CD14-positive monocyte (primary cell): ENCODE measurements at regions not wholly inside any gene's neighbourhood (a gene's known extent, or its start where the extent isn't known, plus 50 kb on each side); places are given as distances from the start of the nearest gene placed in this dataset.

ENCODE experiments used
- DNase-seq, 3 donors: peaks; one replicate each; pipeline ENCODE4 v3.0.0-alpha.2; 2011 to 2022
- H2AFZ ChIP-seq: 2 replicates; pipeline ENCODE4 v1.6.0; 2012; ENCODE audit warnings: mild to moderate bottlenecking, low read depth, low read length, inconsistent platforms; ENCODE audit not compliant: insufficient read depth, poor library complexity, severe bottlenecking
- H3K27ac ChIP-seq, 2 donors: 1 replicate in 1 of 2; 2 replicates in 1 of 2; pipeline ENCODE4 v1.5.1; 2012 to 2013; ENCODE audit warnings: low read length in 2 of 2, control low read depth in 1 of 2, inconsistent platforms in 1 of 2, low read depth in 1 of 2, mild to moderate bottlenecking in 1 of 2
- H3K27me3 ChIP-seq, 2 donors: one replicate each; pipeline versions ENCODE4 v1.6.0 to v1.6.1; 2011 to 2013; ENCODE audit warnings: low read length in 2 of 2; ENCODE audit not compliant: control insufficient read depth in 2 of 2, insufficient read depth in 2 of 2
- H3K36me3 ChIP-seq, 2 donors: replicated peaks in 1 of 2; 1 replicate in 1 of 2; 2 replicates in 1 of 2; pipeline versions ENCODE4 v1.5.1 to v1.6.1; 2012 to 2013; ENCODE audit warnings: low read length in 2 of 2, control low read depth in 1 of 2, inconsistent platforms in 1 of 2, mild to moderate bottlenecking in 1 of 2; ENCODE audit not compliant: insufficient read depth in 2 of 2, control insufficient read depth in 1 of 2
- H3K4me1 ChIP-seq, 2 donors: 1 replicate in 1 of 2; 2 replicates in 1 of 2; pipeline versions ENCODE4 v1.5.1 to v1.6.1; 2012 to 2013; ENCODE audit warnings: low read length in 2 of 2, control low read depth in 1 of 2, inconsistent platforms in 1 of 2, mild to moderate bottlenecking in 1 of 2, moderate library complexity in 1 of 2; ENCODE audit not compliant: insufficient read depth in 2 of 2, control insufficient read depth in 1 of 2
- H3K4me2 ChIP-seq: replicated peaks from 2 replicates; pipeline ENCODE3; 2012; ENCODE audit warnings: low read length, moderate library complexity, mild to moderate bottlenecking; ENCODE audit not compliant: poor library complexity, severe bottlenecking; ENCODE audit errors: extremely low read depth
- H3K4me3 ChIP-seq, 3 experiments: fragments of 200-600 bp in 1 of 3; sonication (generic) in 1 of 3; replicated peaks in 1 of 3; 1 replicate in 2 of 3; 2 replicates in 1 of 3; pipeline ENCODE4 v1.5.1; 2011 to 2013; ENCODE audit warnings: low read length in 3 of 3, mild to moderate bottlenecking in 3 of 3, control low read depth in 2 of 3, low read depth in 2 of 3, inconsistent platforms in 1 of 3, moderate library complexity in 1 of 3
- H3K79me2 ChIP-seq: 2 replicates; pipeline ENCODE4 v1.6.0; 2012; ENCODE audit warnings: mild to moderate bottlenecking, control low read depth, inconsistent platforms, low read length, moderate library complexity; ENCODE audit not compliant: insufficient read depth
- H3K9ac ChIP-seq: 2 replicates; pipeline ENCODE4 v1.6.0; 2017; ENCODE audit warnings: low read length, mild to moderate bottlenecking; ENCODE audit not compliant: insufficient read depth, poor library complexity, severe bottlenecking
- H3K9me3 ChIP-seq, 2 donors: replicated peaks in 1 of 2; 1 replicate in 1 of 2; 2 replicates in 1 of 2; pipeline versions ENCODE4 v1.5.1 to v1.6.1; 2012 to 2013; ENCODE audit warnings: low read length in 2 of 2, control low read depth in 1 of 2; ENCODE audit not compliant: control insufficient read depth in 1 of 2, insufficient read depth in 1 of 2
- H4K20me1 ChIP-seq: 2 replicates; pipeline ENCODE4 v1.6.0; 2012; ENCODE audit warnings: mild to moderate bottlenecking, low read length, control low read depth, moderate library complexity; ENCODE audit not compliant: insufficient read depth
- H3K27ac Mint-ChIP-seq, 7 donors: one replicate each; pipeline ENCODE4 v1.8.0; 2020; ENCODE audit warnings: mild to moderate bottlenecking in 7 of 7, mixed read lengths in 7 of 7, moderate library complexity in 6 of 7, inconsistent platforms in 2 of 7
- H3K27me3 Mint-ChIP-seq, 3 donors: one replicate each; pipeline ENCODE4 v1.8.0; 2021 to 2022; ENCODE audit warnings: low read depth in 3 of 3, mild to moderate bottlenecking in 3 of 3, mixed read lengths in 3 of 3, moderate library complexity in 3 of 3, inconsistent platforms in 1 of 3
- H3K36me3 Mint-ChIP-seq, 2 donors: one replicate each; pipeline ENCODE4 v1.8.0; 2020; ENCODE audit warnings: mixed read lengths in 2 of 2, inconsistent platforms in 1 of 2, mild to moderate bottlenecking in 1 of 2
- H3K4me1 Mint-ChIP-seq: one replicate; pipeline ENCODE4 v1.8.0; 2020; ENCODE audit warnings: mild to moderate bottlenecking, mixed read lengths
- H3K4me3 Mint-ChIP-seq, 2 donors: one replicate each; pipeline ENCODE4 v1.8.0; 2020; ENCODE audit warnings: mild to moderate bottlenecking in 2 of 2, mixed read lengths in 2 of 2, moderate library complexity in 1 of 2
- H3K9me3 Mint-ChIP-seq, 7 donors: one replicate each; pipeline ENCODE4 v1.8.0; 2020 to 2022; ENCODE audit warnings: mixed read lengths in 7 of 7, mild to moderate bottlenecking in 6 of 7, moderate library complexity in 6 of 7, inconsistent platforms in 2 of 7
- WGBS: methylation state at CpG from one replicate; pipeline ENCODE4 v1.1.5; 2013; ENCODE audit warnings: missing lambda C conversion rate; ENCODE audit not compliant: insufficient coverage; 5-methylcytosine and 5-hydroxymethylcytosine counted together
- intact Hi-C, 2 donors: fragments of 100-400 bp; cut with micrococcal nuclease; formaldehyde crosslinking; loops; one replicate each; pipeline versions ENCODE4 v1.15.0 to v1.15.1; 2023
- TF ChIP-seq, protein P1 (sequence below): fragments of 200-600 bp; IDR thresholded peaks from one replicate; pipeline ENCODE4 v1.8.0; 2022; ENCODE audit warnings: antibody characterized with exemption, mild to moderate bottlenecking

GRCh38 chr9:16213781-16214515 lies 656.5 kb downstream of the BNC2 start:
- 97% methylated on average over 2 of the region's 6 CpGs for WGBS
- Mint-ChIP-seq H3K27ac (no peak overlapping the region), H3K4me1 (no peaks in the 10 kb centered on the region), H3K9me3 (peaks cover 0 to 11% (median 5%) of the 10 kb centered on the region in 7 donors), H3K4me3 (no peak overlapping the region), H3K27me3 (peaks cover 0 to 2% (median 2%) of the 10 kb centered on the region in 3 donors), H3K36me3 (no peaks in the 10 kb centered on the region)
- no peaks in the 10 kb centered on the region for H3K9me3 ChIP-seq
- H3K4me1 ChIP-seq: no peaks in the 10 kb centered on the region
- no peak overlapping the region for H3K4me2 ChIP-seq
- H3K27ac ChIP-seq: no peak overlapping the region
- intact Hi-C loops: no loop called here
- no peak for DNase-seq
- TF ChIP-seq, protein P1, sequence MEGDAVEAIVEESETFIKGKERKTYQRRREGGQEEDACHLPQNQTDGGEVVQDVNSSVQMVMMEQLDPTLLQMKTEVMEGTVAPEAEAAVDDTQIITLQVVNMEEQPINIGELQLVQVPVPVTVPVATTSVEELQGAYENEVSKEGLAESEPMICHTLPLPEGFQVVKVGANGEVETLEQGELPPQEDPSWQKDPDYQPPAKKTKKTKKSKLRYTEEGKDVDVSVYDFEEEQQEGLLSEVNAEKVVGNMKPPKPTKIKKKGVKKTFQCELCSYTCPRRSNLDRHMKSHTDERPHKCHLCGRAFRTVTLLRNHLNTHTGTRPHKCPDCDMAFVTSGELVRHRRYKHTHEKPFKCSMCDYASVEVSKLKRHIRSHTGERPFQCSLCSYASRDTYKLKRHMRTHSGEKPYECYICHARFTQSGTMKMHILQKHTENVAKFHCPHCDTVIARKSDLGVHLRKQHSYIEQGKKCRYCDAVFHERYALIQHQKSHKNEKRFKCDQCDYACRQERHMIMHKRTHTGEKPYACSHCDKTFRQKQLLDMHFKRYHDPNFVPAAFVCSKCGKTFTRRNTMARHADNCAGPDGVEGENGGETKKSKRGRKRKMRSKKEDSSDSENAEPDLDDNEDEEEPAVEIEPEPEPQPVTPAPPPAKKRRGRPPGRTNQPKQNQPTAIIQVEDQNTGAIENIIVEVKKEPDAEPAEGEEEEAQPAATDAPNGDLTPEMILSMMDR: no peak
- H4K20me1 ChIP-seq: no peaks in the 10 kb centered on the region
- H3K79me2 ChIP-seq: no peaks in the 10 kb centered on the region
- H3K36me3 ChIP-seq: no peaks in the 10 kb centered on the region
- H3K4me3 ChIP-seq: no peak overlapping the region
- no peak overlapping the region for H3K9ac ChIP-seq
- no peaks in the 10 kb centered on the region for H3K27me3 ChIP-seq
- no peak overlapping the region for H2AFZ ChIP-seq

DNA sequence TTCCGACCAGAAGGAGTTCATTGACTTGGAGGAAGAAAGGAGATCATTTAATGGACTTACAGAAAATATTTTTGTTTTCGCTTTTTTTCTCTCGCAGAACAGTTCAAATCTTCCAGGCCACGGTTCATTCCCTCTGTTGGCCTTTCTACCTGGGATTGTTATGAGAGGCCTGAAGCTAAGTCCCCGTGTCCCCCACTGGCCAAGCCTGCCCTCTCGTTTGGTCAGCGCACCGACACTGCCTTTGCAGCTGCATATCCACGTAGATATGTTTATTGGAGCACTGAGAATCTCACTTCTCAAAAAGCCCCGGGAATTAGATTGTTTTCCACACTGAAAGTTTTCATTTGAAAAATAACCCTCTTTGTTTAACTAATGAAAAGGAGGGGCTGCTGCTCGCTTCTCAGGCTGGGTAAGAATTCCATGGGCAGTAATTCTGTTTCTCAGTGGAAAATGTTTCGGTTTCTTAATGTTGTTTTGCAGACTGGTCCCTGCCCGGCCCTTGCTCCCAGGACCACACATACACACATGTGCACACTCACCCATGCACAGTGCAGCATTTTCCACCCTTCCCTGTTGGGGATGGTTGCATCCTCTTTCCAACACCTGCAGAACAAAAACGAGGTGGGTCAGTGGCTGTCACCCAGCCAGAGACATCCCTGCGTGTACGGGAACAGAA lies 655.7 kb downstream of the BNC2 start:
- 96% methylated on average over 12 of the region's 16 CpGs for WGBS
- H3K9me3 Mint-ChIP-seq: peaks cover 0 to 10% (median 5%) of the 10 kb centered on the region in 7 donors

More for the DNA sequence above, 655.7 kb downstream of the BNC2 start:
- Histone ChIP-seq H3K27me3 (no peaks in the 10 kb centered on the region), H3K4me1 (no peaks in the 10 kb centered on the region), H3K79me2 (no peaks in the 10 kb centered on the region), H4K20me1 (no peaks in the 10 kb centered on the region), H2AFZ (no peak overlapping the region), H3K9me3 (no peaks in the 10 kb centered on the region), H3K9ac (no peak overlapping the region), H3K27ac (no peak overlapping the region), H3K36me3 (no peaks in the 10 kb centered on the region), H3K4me3 (no peak overlapping the region), H3K4me2 (no peak overlapping the region)
- Mint-ChIP-seq H3K4me1 (no peaks in the 10 kb centered on the region), H3K27me3 (peaks cover 0 to 2% (median 2%) of the 10 kb centered on the region in 3 donors), H3K4me3 (no peak overlapping the region), H3K36me3 (no peaks in the 10 kb centered on the region), H3K27ac (no peak overlapping the region)
- no peak for DNase-seq
- TF ChIP-seq, protein P1: no peak
- intact Hi-C loops: no loop called here
